ENCODE measurements at regions not wholly inside any gene's neighbourhood (a gene's known extent, or its start where the extent isn't known, plus 50 kb on each side); places are given as distances from the start of the nearest gene placed in this dataset.
"Not testable (repeated sequence)": the region's sequence is repeated elsewhere in the genome, so short reads cannot be mapped to it uniquely, and the experiment has no call there.

DNA sequence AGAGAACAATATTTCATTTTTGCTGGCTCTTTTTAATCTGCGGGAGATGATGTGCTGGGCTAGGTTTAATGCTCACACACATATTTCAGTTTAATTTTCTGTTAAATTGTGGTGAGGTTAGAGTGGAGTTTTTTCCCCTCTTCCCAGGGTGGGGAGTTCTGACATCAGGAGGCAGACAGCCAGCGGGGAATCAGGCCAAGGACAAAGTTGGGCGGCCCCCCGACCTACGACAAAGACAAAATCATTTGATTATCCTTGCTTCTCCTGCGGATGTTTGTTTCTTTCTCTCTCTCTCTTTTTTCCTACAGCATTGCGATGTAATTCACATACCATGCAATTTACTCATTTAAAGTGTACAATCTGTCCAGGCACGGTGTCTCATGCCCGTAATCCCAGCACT is 295.9 kb downstream of the NPIPA7 start:
- 80 to 95% methylated on average over 4 to 5 of the region's 9 CpGs; no CpG with 5 or more reads in 1 of the 3 donors for WGBS, 3 donors
- H3K4me3 ChIP-seq (ENCODE audit: low read depth in 1 of 3, low read length in 3 of 3); FAIRE-seq; H3K27ac ChIP-seq (ENCODE audit: low read depth in 1 of 3, low read length in 2 of 3); H3K27me3 ChIP-seq (ENCODE audit: control insufficient read depth in 3 of 3, insufficient read depth in 3 of 3, low read length in 3 of 3); DNase-seq; H3K9me3 ChIP-seq (ENCODE audit: control insufficient read depth in 2 of 2, insufficient read depth in 1 of 2, low read depth in 1 of 2, low read length in 1 of 2); H3K4me1 ChIP-seq (ENCODE audit: control insufficient read depth in 3 of 3, insufficient read depth in 2 of 3, low read depth in 1 of 3, low read length in 2 of 3); H3K36me3 ChIP-seq (ENCODE audit: control insufficient read depth in 3 of 3, insufficient read depth in 2 of 3, low read depth in 1 of 3, low read length in 3 of 3): not testable (repeated sequence)

DNA sequence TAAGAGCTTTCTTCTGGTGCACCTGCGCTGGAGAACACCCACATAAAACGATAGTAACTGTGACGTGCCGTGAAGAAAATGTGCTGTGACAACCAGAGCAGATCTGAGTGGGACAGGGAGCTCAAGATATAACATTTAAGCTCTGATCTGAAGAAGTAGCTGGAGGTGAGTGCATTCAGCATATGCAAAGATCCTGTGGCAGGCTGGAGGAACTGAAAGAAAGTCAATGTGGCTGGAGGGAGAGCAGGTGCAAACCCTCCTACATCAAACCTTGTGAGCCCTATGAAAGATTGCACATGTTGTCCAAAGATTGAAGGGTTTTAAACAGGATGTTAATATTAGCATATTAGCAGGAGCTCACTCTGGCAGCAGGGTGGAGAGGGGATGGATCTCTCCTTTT is 342.9 kb downstream of the NPIPA7 start:
- WGBS, 3 donors: no CpG with 5 or more reads among the region's 4 CpGs
- not testable (repeated sequence) for H3K9me3 ChIP-seq (ENCODE audit: control insufficient read depth in 2 of 2, insufficient read depth in 1 of 2, low read depth in 1 of 2, low read length in 1 of 2); H3K36me3 ChIP-seq (ENCODE audit: control insufficient read depth in 3 of 3, insufficient read depth in 2 of 3, low read depth in 1 of 3, low read length in 3 of 3); H3K4me3 ChIP-seq (ENCODE audit: low read depth in 1 of 3, low read length in 3 of 3); H3K4me1 ChIP-seq (ENCODE audit: control insufficient read depth in 3 of 3, insufficient read depth in 2 of 3, low read depth in 1 of 3, low read length in 2 of 3); DNase-seq; H3K27me3 ChIP-seq (ENCODE audit: control insufficient read depth in 3 of 3, insufficient read depth in 3 of 3, low read length in 3 of 3); FAIRE-seq; H3K27ac ChIP-seq (ENCODE audit: low read depth in 1 of 3, low read length in 2 of 3)

DNA sequence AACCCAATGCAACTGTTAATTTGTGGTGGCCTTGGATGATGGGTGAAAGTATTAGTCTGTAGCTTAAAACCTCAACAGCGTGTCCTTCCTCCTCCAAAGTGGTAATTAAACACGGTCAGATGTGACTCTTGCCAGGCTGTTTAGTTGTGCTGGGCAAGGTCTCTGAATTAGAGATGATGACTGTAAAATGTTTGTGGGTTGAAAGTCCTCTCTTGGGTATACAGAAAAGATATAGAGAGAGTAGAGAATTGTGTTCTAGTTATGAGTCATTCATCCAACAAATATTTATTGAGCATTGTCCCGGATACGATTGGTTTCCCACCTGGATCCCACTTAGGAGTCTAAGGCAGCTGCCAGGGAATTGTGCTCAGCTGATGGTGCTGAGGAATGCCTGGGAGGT is 343.7 kb downstream of the NPIPA7 start:
- H3K36me3 ChIP-seq (ENCODE audit: control insufficient read depth in 3 of 3, insufficient read depth in 2 of 3, low read depth in 1 of 3, low read length in 3 of 3); H3K27ac ChIP-seq (ENCODE audit: low read depth in 1 of 3, low read length in 2 of 3); H3K4me1 ChIP-seq (ENCODE audit: control insufficient read depth in 3 of 3, insufficient read depth in 2 of 3, low read depth in 1 of 3, low read length in 2 of 3); FAIRE-seq; DNase-seq; H3K9me3 ChIP-seq (ENCODE audit: control insufficient read depth in 2 of 2, insufficient read depth in 1 of 2, low read depth in 1 of 2, low read length in 1 of 2); H3K27me3 ChIP-seq (ENCODE audit: control insufficient read depth in 3 of 3, insufficient read depth in 3 of 3, low read length in 3 of 3); H3K4me3 ChIP-seq (ENCODE audit: low read depth in 1 of 3, low read length in 3 of 3): not testable (repeated sequence)
- whole genome bisulfite sequencing, 3 donors: 24 to 47% methylated on average over 2 of the region's 4 CpGs; no CpG with 5 or more reads in 1 of the 3 donors

DNA sequence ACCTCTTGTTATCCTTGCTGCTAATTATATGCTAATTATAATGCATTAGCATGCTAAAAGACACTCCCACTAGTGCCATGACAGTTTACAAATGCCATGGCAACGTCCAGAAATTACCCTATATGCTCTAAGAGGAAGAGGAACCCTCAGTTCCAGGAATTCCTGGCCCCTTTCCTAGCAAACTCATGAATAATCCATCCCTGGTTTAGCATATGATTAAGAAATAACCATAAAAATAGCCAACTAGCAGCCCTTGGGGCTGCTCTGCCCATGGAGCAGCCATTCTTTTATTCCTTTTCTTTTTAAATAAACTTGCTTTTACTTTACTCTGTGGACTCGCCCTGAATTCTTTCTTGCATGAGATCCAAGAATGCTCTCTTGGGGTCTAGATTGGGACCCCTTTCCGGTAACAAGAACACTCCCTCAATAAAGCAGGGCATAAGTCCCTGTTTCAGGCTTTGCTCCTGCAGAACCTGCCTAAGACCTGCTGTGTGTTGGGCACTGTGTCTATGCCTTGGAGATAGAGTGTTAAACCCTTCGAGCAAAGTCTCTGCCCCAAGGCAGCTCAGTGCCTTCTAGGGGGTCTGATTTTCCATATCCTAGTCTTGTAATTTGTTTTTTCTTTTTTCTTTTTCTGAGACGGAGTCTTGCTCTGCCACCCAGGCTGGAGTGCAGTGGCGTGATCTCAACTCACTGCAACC is 345.0 kb downstream of the NPIPA7 start:
- H3K4me1 ChIP-seq (ENCODE audit: control insufficient read depth in 3 of 3, insufficient read depth in 2 of 3, low read depth in 1 of 3, low read length in 2 of 3); DNase-seq; H3K4me3 ChIP-seq (ENCODE audit: low read depth in 1 of 3, low read length in 3 of 3); H3K36me3 ChIP-seq (ENCODE audit: control insufficient read depth in 3 of 3, insufficient read depth in 2 of 3, low read depth in 1 of 3, low read length in 3 of 3); H3K9me3 ChIP-seq (ENCODE audit: control insufficient read depth in 2 of 2, insufficient read depth in 1 of 2, low read depth in 1 of 2, low read length in 1 of 2); H3K27ac ChIP-seq (ENCODE audit: low read depth in 1 of 3, low read length in 2 of 3); H3K27me3 ChIP-seq (ENCODE audit: control insufficient read depth in 3 of 3, insufficient read depth in 3 of 3, low read length in 3 of 3); FAIRE-seq: not testable (repeated sequence)
- WGBS, 3 donors: no CpG with 5 or more reads among the region's 6 CpGs

DNA sequence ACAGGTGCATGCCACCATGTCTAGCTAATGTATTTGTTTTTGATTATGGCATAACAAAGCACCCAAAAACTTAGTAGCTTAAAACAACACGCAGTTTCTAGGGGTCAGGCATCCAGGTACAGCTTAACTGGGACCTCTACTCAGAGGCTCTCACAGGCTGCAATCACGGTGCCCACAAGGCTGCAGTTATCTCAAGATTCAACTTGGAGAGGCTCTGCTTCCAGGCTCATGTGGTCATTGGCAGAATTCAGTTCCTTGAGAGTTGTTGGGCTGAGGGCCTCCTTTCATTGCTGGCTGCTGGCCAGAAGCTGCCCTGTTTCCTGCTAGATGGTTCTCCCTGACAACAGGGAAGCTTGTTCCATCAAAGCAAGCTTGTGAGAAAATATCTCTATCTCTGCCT is 348.1 kb downstream of the NPIPA7 start:
- FAIRE-seq: not testable (repeated sequence)

DNA sequence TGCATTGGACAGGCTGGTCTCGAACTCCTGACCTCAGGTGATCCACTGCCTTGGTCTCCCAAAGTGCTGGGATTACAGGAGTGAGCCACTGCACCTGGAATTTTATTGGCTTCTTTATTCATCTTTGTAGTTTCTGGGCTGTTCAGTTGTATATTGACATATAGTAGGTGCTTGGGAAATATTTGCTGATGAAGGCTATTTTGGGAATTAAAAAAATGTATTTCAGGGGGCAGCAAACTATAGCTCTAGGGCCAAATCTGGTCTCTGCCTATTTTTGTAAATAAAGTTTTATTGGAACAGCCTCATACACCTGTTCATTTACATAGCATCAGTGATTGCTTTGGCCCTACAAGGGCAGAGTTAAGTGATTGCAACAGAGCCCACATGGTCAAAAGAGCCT is 363.6 kb downstream of the NPIPA7 start:
- not testable (repeated sequence) for H3K27ac ChIP-seq (ENCODE audit: low read depth in 1 of 3, low read length in 2 of 3); H3K4me1 ChIP-seq (ENCODE audit: control insufficient read depth in 3 of 3, insufficient read depth in 2 of 3, low read depth in 1 of 3, low read length in 2 of 3); DNase-seq; H3K9me3 ChIP-seq (ENCODE audit: control insufficient read depth in 2 of 2, insufficient read depth in 1 of 2, low read depth in 1 of 2, low read length in 1 of 2); H3K27me3 ChIP-seq (ENCODE audit: control insufficient read depth in 3 of 3, insufficient read depth in 3 of 3, low read length in 3 of 3); H3K4me3 ChIP-seq (ENCODE audit: low read depth in 1 of 3, low read length in 3 of 3); H3K36me3 ChIP-seq (ENCODE audit: control insufficient read depth in 3 of 3, insufficient read depth in 2 of 3, low read depth in 1 of 3, low read length in 3 of 3); FAIRE-seq
- 83% methylated on average over 1 of the region's 1 CpG; no CpG with 5 or more reads in 2 of the 3 donors for WGBS, 3 donors

More for the DNA sequence above, 348.1 kb downstream of the NPIPA7 start:
- not testable (repeated sequence) for H3K4me3 ChIP-seq (ENCODE audit: low read depth in 1 of 3, low read length in 3 of 3); H3K27me3 ChIP-seq (ENCODE audit: control insufficient read depth in 3 of 3, insufficient read depth in 3 of 3, low read length in 3 of 3); H3K36me3 ChIP-seq (ENCODE audit: control insufficient read depth in 3 of 3, insufficient read depth in 2 of 3, low read depth in 1 of 3, low read length in 3 of 3); H3K9me3 ChIP-seq (ENCODE audit: control insufficient read depth in 2 of 2, insufficient read depth in 1 of 2, low read depth in 1 of 2, low read length in 1 of 2); H3K27ac ChIP-seq (ENCODE audit: low read depth in 1 of 3, low read length in 2 of 3); H3K4me1 ChIP-seq (ENCODE audit: control insufficient read depth in 3 of 3, insufficient read depth in 2 of 3, low read depth in 1 of 3, low read length in 2 of 3); DNase-seq
- no CpG with 5 or more reads among the region's 2 CpGs for WGBS, 3 donors

DNA sequence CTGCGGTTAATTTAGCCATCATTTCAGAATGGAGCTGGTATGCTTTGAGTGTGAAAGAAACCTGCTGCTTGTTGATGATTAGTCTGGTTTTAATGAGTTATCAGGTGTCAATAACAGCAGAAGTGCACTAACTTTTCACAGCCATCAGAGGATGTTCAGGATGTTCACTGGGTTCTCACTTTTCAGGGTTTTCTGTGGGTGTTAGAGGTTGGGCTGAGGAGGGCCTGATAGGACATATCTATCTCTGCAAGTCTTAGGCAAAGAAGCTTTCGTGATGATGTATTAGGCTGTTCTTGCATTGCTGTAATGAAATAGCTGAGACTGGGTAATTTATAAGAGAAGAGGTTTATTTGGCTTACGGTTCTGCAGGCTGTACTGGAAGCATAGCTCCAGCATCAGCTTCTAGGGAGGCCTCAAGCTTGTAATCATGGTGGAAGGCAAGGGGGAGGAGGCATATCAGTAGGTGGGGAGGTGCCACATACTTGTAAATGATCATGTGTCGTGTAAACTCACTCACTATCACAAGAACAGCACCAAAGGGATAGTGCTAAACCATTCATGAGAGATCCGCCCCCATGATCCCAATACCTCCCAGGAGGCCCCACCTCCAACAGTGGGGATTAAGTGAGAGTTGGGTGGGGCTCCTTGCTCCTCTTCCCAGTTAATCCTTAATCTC is 376.2 kb downstream of the NPIPA7 start:
- not testable (repeated sequence) for H3K27me3 ChIP-seq (ENCODE audit: control insufficient read depth in 3 of 3, insufficient read depth in 3 of 3, low read length in 3 of 3); H3K27ac ChIP-seq (ENCODE audit: low read depth in 1 of 3, low read length in 2 of 3); H3K4me3 ChIP-seq (ENCODE audit: low read depth in 1 of 3, low read length in 3 of 3); DNase-seq; H3K9me3 ChIP-seq (ENCODE audit: control insufficient read depth in 2 of 2, insufficient read depth in 1 of 2, low read depth in 1 of 2, low read length in 1 of 2); FAIRE-seq; H3K4me1 ChIP-seq (ENCODE audit: control insufficient read depth in 3 of 3, insufficient read depth in 2 of 3, low read depth in 1 of 3, low read length in 2 of 3); H3K36me3 ChIP-seq (ENCODE audit: control insufficient read depth in 3 of 3, insufficient read depth in 2 of 3, low read depth in 1 of 3, low read length in 3 of 3)
- WGBS, 3 donors: 77 to 87% (median 83%) methylated on average over 1 to 2 of the region's 5 CpGs

DNA sequence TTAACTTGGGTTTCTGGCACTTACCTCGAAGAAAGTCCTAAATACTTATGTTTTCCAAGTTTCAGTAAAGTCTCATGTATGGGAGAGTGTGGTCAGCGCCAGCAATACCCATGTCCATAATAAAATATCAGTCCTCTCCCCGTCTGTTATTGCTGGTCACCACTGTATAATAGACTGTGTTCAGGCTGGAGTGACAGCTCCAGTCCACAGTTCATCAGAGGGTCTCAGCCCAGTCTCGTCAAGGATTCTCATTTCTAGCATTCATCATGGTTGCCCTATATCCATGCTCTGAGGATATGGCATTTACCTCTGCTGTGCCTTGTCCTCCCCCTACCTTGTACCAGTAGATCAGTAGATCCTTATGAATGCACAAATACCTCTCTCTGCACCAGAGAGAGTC is 384.5 kb downstream of the NPIPA7 start:
- H3K9me3 ChIP-seq (ENCODE audit: control insufficient read depth in 2 of 2, insufficient read depth in 1 of 2, low read depth in 1 of 2, low read length in 1 of 2): no peaks in the 10 kb centered on the region
- FAIRE-seq (no peak), DNase-seq (no peak)
- no peak overlapping the region for H3K4me3 ChIP-seq (ENCODE audit: low read depth in 1 of 3, low read length in 3 of 3)
- no peaks in the 10 kb centered on the region for H3K4me1 ChIP-seq (ENCODE audit: control insufficient read depth in 3 of 3, insufficient read depth in 2 of 3, low read depth in 1 of 3, low read length in 2 of 3)
- no peaks in the 10 kb centered on the region for H3K27me3 ChIP-seq (ENCODE audit: control insufficient read depth in 3 of 3, insufficient read depth in 3 of 3, low read length in 3 of 3)
- H3K36me3 ChIP-seq (ENCODE audit: control insufficient read depth in 3 of 3, insufficient read depth in 2 of 3, low read depth in 1 of 3, low read length in 3 of 3): no peaks in the 10 kb centered on the region
- WGBS, 3 donors: 75 to 84% (median 81%) methylated on average over 4 of the region's 4 CpGs
- H3K27ac ChIP-seq (ENCODE audit: low read depth in 1 of 3, low read length in 2 of 3): no peak overlapping the region

DNA sequence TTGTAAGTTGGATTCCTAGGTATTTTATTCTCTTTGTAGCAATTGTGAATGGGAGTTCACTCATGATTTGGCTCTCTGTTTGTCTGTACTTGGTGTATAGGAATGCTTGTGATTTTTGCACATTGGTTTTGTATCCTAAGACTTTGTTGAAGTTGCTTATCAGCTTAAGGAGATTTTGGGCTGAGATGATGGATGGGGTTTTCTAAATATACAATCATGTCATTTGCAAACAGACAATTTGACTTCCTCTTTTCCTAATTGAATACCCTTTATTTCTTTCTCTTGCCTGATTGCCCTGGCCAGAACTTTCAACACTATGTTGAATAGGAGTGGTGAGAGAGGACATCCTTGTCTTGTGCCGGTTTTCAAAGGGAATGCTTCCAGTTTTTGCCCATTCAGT is 391.8 kb downstream of the NPIPA7 start:
- H3K4me1 ChIP-seq (ENCODE audit: control insufficient read depth in 3 of 3, insufficient read depth in 2 of 3, low read depth in 1 of 3, low read length in 2 of 3); H3K9me3 ChIP-seq (ENCODE audit: control insufficient read depth in 2 of 2, insufficient read depth in 1 of 2, low read depth in 1 of 2, low read length in 1 of 2); DNase-seq; H3K36me3 ChIP-seq (ENCODE audit: control insufficient read depth in 3 of 3, insufficient read depth in 2 of 3, low read depth in 1 of 3, low read length in 3 of 3); H3K27me3 ChIP-seq (ENCODE audit: control insufficient read depth in 3 of 3, insufficient read depth in 3 of 3, low read length in 3 of 3); H3K4me3 ChIP-seq (ENCODE audit: low read depth in 1 of 3, low read length in 3 of 3); FAIRE-seq; H3K27ac ChIP-seq (ENCODE audit: low read depth in 1 of 3, low read length in 2 of 3): not testable (repeated sequence)
- WGBS, 3 donors: 89 to 100% (median 90%) methylated on average over 1 of the region's 1 CpG

Data from small intestine (tissue), 7 donors.